HAP-1 (cell line): ENCODE measurements at regions not wholly inside any gene's neighbourhood (a gene's known extent, or its start where the extent isn't known, plus 50 kb on each side); places are given as distances from the start of the nearest gene placed in this dataset.
"Not testable (repeated sequence)": the region's sequence is repeated elsewhere in the genome, so short reads cannot be mapped to it uniquely, and the experiment has no call there.

Source experiments
- DNase-seq, 2 experiments: peaks; one replicate each; pipeline ENCODE4 v3.0.0-alpha.2; 2016 to 2020; ENCODE audit warnings: low spot score in 2 of 2
- H3K27me3 ChIP-seq: fragments of 250-450 bp; sonication (Bioruptor Pico); 2 replicates; pipeline ENCODE4 v1.5.1; 2020; ENCODE audit warnings: low read depth, mild to moderate bottlenecking, moderate library complexity
- H3K36me3 ChIP-seq: fragments of 250-450 bp; sonication (Bioruptor Pico); replicated peaks from 2 replicates; pipeline ENCODE4 v1.5.1; 2020; ENCODE audit warnings: mild to moderate bottlenecking
- H3K4me1 ChIP-seq: fragments of 250-450 bp; sonication (Bioruptor Pico); 2 replicates; pipeline ENCODE4 v1.5.1; 2020; ENCODE audit warnings: mild to moderate bottlenecking
- H3K4me3 ChIP-seq: fragments of 250-450 bp; sonication (Bioruptor Pico); 2 replicates; pipeline ENCODE4 v1.5.1; 2020; ENCODE audit warnings: mild to moderate bottlenecking, moderate library complexity
- H3K9me3 ChIP-seq: fragments of 250-450 bp; sonication (Bioruptor Pico); 2 replicates; pipeline ENCODE4 v1.5.1; 2020; ENCODE audit warnings: mild to moderate bottlenecking, moderate library complexity
- in situ Hi-C: fragments of 300-500 bp; cut with MboI; formaldehyde crosslinking; loops from 3 replicates; pipeline ENCODE4 v1.14.3; 2020; ENCODE audit warnings: low sequenced_read_pairs, inconsistent platforms, mixed read lengths

- in situ Hi-C loops, H3K4me3 ChIP-seq, DNase-seq, H3K36me3 ChIP-seq, H3K4me1 ChIP-seq, H3K9me3 ChIP-seq, H3K27me3 ChIP-seq: not testable (repeated sequence)
Observed at GRCh38 chrX:73937843-73938242, 85.3 kb upstream of the XIST start.

DNA sequence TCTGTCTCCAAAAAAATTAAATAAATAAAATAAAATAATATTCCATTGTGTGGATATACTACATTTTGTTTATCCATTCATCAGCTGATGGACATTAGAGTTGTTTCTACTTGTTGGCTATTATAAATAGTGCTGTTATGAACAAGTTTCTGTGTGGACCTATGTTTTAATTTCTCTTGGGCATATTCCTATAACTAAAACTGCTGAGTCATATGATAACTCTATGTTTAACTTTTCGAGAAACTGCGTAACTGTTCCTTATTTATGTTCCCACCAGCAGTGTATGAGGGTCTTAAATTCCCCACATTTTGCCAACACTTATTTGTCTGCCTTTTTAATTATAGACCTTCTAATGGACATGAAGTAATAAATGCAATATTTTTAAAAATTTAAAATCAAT lies 80.0 kb upstream of the XIST start:
- DNase-seq, result no peak
- no peaks in the 10 kb centered on the region for H3K4me1 ChIP-seq
- H3K4me3 ChIP-seq, result no peak overlapping the region
- no peaks in the 10 kb centered on the region for H3K9me3 ChIP-seq
- no peaks in the 10 kb centered on the region for H3K36me3 ChIP-seq
- H3K27me3 ChIP-seq, result no peaks in the 10 kb centered on the region
- in situ Hi-C loops, result no loop called here

GRCh38 chrX:73930300-73930699 lies 77.8 kb upstream of the XIST start:
- in situ Hi-C loops, result no loop called here

DNA sequence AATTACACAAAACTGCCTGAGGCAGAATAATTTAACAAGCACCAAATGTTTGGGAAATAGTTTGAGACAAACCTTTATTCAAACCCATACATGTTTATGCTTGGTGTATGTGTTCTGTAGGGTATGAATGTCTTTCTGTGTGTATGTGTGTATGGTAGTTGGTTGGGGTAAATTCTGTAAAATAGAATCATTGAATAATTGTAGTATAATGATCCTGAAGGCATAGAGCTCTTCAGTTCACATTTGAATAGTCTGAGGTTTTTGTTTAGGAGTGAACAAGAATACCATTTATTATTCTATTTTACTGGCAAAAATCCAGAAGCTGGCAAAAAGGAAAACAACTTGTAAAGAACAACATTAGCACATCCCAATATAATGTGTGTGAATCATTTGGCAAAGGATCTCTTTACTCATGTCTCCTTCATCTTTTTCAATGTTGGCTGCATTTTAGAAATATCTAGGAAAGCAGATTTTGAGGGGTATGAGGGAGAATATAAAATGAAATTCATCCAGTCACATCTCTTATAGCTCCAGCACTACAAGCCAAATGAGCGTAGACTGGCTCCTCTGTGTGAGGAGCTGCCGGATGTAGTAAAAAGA lies 70.4 kb upstream of the XIST start:
- no peaks in the 10 kb centered on the region for H3K9me3 ChIP-seq
- no peaks in the 10 kb centered on the region for H3K36me3 ChIP-seq
- H3K27me3 ChIP-seq, result no peaks in the 10 kb centered on the region
- DNase-seq, result no peak
- H3K4me3 ChIP-seq, result no peak overlapping the region
- H3K4me1 ChIP-seq, result peaks cover 10% of the 10 kb centered on the region
- in situ Hi-C loops, result no loop called here

More at GRCh38 chrX:73930300-73930699, 77.8 kb upstream of the XIST start:
- Histone ChIP-seq H3K4me3 (no peak overlapping the region), H3K9me3 (no peaks in the 10 kb centered on the region), H3K27me3 (no peaks in the 10 kb centered on the region), H3K4me1 (no peaks in the 10 kb centered on the region), H3K36me3 (no peaks in the 10 kb centered on the region)
- DNase-seq, result no peak

GRCh38 chrX:73916931-73917667 lies 64.6 kb upstream of the XIST start:
- no peaks in the 10 kb centered on the region for H3K9me3 ChIP-seq
- H3K4me3 ChIP-seq, result no peak overlapping the region
- H3K4me1 ChIP-seq, result peaks cover 40% of the 10 kb centered on the region
- in situ Hi-C loops, result no loop called here
- DNase-seq, result peak; percentile 29 to 99
- no peaks in the 10 kb centered on the region for H3K36me3 ChIP-seq
- H3K27me3 ChIP-seq, result 0 out of 2 replicates have a peak, but pooled peaks cover 2% of the 10 kb centered on the region

- H3K9me3 ChIP-seq, result no peaks in the 10 kb centered on the region
- H3K4me1 ChIP-seq, result peaks cover 40% of the 10 kb centered on the region
- DNase-seq, result peak in 1 of 2 experiments; percentile 96
- H3K27me3 ChIP-seq, result 0 out of 2 replicates have a peak, but pooled peaks cover 2% of the 10 kb centered on the region
- H3K4me3 ChIP-seq, result no peak overlapping the region
- no peaks in the 10 kb centered on the region for H3K36me3 ChIP-seq
- in situ Hi-C loops, result no loop called here
Observed at GRCh38 chrX:73916489-73916888, 64.0 kb upstream of the XIST start.

- H3K36me3 ChIP-seq, in situ Hi-C loops, H3K27me3 ChIP-seq, DNase-seq, H3K9me3 ChIP-seq, H3K4me3 ChIP-seq: not testable (repeated sequence)
- H3K4me1 ChIP-seq, result peaks cover 44% of the 10 kb centered on the region
Observed at GRCh38 chrX:73914792-73915191, 62.3 kb upstream of the XIST start.

DNA sequence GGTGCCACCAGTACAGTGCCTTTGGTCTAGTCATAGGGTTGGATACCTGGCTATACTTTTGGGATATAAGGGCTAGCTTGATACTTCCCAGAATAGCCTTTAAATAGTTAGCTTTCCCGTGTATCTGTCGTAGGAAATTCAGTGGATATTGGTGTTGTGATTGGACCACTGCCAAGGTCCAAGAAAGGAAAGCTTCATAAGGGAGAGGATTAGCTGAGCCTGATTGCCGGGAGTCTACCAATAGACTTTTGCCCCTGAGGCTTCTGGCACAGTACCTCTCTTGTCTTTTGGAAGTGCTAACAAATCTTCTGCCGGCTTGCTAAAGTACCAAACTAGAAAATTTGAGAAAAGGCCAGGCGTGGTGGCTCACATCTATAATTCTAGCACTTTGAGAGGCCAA lies 61.1 kb upstream of the XIST start:
- peak; percentile 80 to 92 for DNase-seq
- no peak overlapping the region for H3K4me3 ChIP-seq
- peaks cover 40% of the 10 kb centered on the region for H3K4me1 ChIP-seq
- no peaks in the 10 kb centered on the region for H3K9me3 ChIP-seq
- no peaks in the 10 kb centered on the region for H3K36me3 ChIP-seq
- in situ Hi-C loops, result no loop called here
- 0 out of 2 replicates have a peak, but pooled peaks cover 4% of the 10 kb centered on the region for H3K27me3 ChIP-seq

DNA sequence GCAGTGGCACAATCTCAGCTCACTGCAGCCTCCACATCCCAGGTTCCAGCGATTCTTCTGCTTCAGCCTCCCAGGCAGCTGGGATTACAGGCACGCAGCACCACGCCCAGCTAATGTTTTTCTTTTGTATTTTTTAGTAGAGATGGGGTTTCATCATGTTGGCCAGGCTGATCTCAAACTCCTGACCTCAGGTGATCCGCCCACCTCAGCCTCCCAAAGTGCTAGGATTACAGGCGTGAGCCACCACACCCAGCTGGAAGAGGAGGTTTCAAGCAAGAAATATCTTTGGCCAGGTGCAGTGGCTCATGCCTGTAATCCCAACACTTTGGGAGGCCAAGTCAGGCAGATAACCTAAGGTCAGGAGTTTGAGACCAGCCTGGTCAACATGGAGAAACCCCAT lies 59.4 kb upstream of the XIST start:
- H3K4me3 ChIP-seq, in situ Hi-C loops, H3K9me3 ChIP-seq, H3K36me3 ChIP-seq, DNase-seq, H3K27me3 ChIP-seq: not testable (repeated sequence)
- peaks cover 29% of the 10 kb centered on the region for H3K4me1 ChIP-seq

DNA sequence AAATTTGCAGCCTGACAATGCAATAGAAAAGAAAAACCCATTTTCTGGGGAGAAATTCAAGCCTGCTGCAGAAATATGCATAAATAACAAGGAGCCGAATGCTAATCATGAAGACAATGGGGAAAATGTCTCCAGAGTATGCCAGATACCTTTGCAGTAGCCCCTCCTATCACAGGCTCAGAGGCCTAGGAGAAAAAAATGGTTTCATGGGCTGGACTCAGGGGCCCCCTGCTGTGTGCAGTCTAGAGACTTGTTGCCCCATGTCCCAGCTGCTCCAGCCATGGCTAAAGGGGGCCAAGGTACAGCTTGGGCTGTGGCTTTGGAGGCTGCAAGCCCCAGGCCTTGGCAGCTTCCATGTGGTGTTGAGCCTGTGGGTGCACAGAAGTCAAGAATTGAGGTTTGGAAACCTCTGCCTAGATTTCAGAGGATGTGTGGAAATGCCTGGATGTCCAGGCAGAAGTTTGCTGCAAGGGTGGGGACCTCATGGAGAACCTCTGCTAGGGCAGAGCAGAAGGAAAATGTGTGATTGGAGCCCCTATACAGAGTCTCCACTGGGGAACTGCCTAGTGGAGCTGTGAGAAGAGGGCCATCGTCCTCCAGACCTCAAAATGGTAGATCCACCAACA lies 53.3 kb upstream of the XIST start:
- H3K4me1 ChIP-seq, H3K9me3 ChIP-seq, H3K4me3 ChIP-seq, H3K27me3 ChIP-seq, in situ Hi-C loops, DNase-seq, H3K36me3 ChIP-seq: not testable (repeated sequence)

DNA sequence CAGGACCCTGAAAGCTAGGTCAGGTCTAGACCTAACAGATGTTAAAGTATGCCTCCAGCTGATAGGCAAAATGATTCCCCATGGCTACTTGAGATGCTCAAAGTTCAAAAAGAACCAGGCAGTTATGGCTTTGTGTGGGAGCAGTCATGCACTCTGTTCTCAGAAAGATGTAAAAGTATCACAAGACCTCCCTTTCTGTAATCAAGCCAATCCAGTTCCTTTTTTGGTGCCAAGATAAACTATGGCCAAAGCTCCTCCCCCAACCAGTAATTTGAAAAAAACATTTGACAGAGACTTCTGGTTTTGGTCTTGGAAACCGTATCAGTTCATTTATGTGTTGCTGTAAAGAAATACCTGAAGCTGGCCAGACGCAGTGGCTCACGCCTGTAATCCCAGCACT lies 51.4 kb upstream of the XIST start:
- no peaks in the 10 kb centered on the region for H3K36me3 ChIP-seq
- in situ Hi-C loops, result no loop called here
- H3K27me3 ChIP-seq, result no peaks in the 10 kb centered on the region
- peaks cover 7% of the 10 kb centered on the region; the same call in 1 of the 2 replicates for H3K9me3 ChIP-seq
- DNase-seq, result no peak
- no peak overlapping the region for H3K4me3 ChIP-seq
- H3K4me1 ChIP-seq, result no peaks in the 10 kb centered on the region
